Nucleus accumbens (tissue), 56 donors: ENCODE measurements at regions not wholly inside any gene's neighbourhood (a gene's known extent, or its start where the extent isn't known, plus 50 kb on each side); places are given as distances from the start of the nearest gene placed in this dataset.
A peak's percentile ranks its signal among the peaks of the same experiment; 100 is the strongest.

Source experiments
- DNase-seq, 56 donors: peaks; one replicate each; lab custom pipeline; 2025; lab: John Stamatoyannopoulos, UW

DNA sequence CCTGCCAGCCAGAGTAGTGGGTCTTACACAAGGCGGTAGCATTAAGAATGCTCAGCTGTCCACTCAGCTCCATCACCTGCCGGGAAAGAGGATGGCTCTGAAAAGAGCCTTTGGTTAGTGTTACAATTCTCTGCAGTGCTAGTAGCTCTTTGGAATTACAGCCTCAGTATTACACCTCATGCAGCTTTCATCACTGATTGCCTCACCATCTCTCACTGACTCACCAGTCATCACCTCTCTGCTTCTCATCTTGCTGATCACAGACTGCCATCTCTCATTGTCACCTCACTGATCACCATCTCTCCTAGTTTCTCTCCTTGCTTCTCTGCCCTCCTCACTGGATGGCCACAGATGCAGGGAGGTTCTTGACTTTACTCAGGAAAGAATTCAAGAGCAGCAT lies 573.5 kb upstream of the SETBP1 start:
- DNase-seq, result no peak

DNA sequence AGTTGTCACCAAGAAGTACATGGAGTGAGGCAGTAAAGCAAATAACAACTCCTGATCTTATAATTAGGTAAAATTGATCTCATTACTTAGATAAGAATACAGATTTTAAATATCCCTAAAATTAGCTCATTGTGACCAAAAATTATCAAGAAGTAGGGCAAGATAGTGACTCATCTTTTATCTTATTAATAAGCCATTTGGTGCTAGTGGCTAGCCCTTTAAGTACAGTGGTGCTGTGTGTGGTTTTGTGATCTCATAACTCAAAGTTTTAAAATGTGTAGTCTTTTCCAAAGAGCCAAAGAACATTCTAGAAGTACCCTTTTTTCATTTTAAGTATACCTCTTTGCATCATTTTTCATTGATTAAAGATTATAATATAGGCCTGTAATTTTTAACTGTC lies 569.4 kb upstream of the SETBP1 start:
- DNase-seq, result no peak

- DNase-seq, result no peak
Measured at GRCh38 chr18:44117821-44118220, 562.9 kb upstream of the SETBP1 start.

DNA sequence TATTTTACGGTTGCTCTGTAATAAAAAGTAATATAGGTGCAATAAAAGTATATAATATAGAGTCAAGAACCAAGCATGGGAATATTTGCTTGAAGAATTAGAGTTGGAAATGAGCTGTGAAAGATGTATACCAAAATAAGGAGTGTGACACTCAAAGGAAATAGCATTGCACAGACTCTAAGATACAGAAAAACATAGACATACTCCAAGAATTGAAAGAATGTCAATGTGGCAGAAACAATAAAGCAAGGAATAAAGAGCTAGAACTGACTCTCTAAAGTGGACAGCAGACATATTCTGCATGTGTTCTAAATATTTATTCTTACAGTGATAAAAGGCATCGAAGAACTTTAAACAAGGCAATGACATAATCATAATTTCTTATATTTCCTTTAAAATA lies 561.1 kb upstream of the SETBP1 start:
- no peak for DNase-seq

GRCh38 chr18:44123743-44124142 lies 556.9 kb upstream of the SETBP1 start:
- no peak for DNase-seq

DNA sequence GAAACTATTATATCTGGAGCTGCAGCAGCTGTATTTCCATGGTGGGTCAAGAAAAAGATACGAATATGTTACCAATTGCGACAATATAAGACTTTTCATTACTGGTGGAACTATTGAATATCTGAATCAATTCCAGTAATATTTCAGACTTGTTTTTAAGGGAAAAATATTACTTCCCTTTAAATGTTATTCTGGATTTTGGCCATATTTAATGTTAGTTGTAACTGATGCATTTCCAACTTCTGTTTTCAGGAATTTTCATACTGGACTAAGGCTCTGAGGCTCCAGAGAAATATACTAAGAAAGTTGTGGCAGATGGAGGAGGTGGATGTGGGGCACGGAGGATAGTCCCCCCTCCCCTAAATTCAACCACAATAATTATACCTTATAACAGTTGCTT lies 555.2 kb upstream of the SETBP1 start:
- no peak for DNase-seq

DNA sequence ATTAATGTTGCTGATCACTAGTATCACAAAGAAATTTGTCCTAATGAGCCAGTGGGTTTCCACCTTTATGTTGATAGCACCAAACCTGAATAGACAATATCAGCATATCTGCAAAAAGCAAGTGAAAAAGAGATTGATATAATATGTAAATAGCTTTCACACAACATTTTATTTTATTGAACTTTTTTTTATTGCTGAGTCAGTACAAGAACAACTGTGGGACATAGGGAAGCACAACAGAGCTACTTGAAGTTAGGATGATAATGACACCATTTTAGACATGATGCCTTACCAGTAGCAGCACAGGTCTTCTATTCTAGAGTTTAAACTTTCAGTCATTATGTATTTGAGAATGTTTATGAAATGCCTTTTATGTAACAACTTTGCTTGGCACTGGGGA lies 554.1 kb upstream of the SETBP1 start:
- DNase-seq, result no peak

DNA sequence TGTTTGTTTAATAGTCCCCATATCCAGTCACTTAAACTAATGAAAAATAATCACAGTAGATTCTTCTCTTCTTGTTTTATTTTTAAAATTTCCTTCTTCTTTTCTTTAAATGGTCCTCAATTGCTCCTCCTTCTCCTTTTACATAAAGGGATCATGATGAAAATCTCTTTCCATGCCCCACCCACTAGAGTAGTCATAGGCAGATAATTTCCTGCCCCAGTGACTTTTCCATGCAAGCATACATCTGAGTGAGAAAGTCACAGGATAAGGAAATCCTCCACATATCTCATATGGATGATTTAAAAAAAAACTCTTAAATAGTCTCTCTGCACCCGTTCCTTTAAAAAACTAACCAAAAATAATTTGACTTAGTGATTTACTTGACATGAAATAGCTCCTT lies 552.3 kb upstream of the SETBP1 start:
- DNase-seq, result no peak

- DNase-seq, result peak in 3 of 56 donors; percentile 0 to 9 (median 5)
Measured at GRCh38 chr18:44130376-44130942, 550.2 kb upstream of the SETBP1 start.

DNA sequence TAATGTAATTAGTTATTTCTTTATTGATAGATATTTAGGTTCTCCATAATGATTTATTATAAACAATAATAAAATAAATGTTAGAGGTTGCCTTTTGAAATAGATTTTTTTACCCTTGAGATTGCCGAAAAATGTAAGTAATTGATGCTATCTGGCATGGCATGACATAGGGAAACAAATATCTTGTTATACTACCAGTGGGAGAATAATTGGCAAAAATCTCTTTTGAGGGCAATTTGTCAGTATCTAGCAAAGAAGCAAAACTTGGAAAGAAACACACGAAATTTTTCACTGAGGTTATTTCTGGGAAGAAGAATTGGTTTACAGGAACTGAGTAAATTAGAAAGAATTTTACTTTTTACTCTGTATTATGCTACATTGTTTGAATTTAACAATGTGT lies 547.2 kb upstream of the SETBP1 start:
- DNase-seq, result no peak

- DNase-seq, result no peak
Measured at GRCh38 chr18:44134447-44134846, 546.2 kb upstream of the SETBP1 start.

- DNase-seq, result no peak
Measured at GRCh38 chr18:44135741-44136140, 544.9 kb upstream of the SETBP1 start.

- no peak for DNase-seq
Measured at GRCh38 chr18:44136326-44136725, 544.4 kb upstream of the SETBP1 start.

DNA sequence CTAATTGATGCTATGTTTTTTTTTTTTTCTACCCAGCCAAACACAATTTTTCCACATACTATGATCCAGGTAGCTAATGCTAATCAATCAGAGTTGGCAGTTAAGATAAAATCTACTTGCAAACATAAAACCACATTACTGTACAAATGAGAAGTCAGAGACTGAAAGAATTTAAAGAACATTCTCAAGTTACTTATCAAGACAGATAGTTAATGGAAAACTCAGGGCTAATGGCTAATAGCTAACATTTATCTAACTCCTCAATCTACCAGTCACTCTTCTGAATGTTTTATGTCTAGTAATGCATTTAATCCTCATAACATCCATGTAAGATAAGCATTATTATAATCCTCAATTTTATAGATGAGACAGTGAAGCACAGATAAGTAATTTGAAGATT lies 537.6 kb upstream of the SETBP1 start:
- no peak for DNase-seq

DNA sequence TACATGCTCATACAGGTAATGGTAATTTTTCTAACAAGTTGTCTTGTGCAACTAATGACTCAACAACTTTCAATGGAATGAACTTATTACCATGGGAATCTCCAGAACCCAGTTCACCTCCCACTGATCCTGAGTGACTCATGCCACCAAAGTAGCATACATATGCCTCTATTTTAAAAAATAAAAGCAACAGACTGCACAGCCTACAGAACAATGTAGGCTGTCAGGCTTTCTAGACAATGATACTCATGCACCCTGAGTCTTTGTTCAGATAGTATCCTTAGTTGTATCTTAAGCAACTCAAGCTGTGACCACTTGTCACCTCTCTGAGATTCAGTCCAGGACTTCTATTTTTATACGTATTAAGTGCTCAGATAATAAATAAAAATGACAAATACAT lies 531.0 kb upstream of the SETBP1 start:
- peak in 13 of 56 donors; percentile 2 to 63 (median 20) for DNase-seq

- DNase-seq, result no peak
Measured at GRCh38 chr18:44153981-44154380, 526.7 kb upstream of the SETBP1 start.

GRCh38 chr18:44156126-44156525 lies 524.6 kb upstream of the SETBP1 start:
- no peak for DNase-seq

DNA sequence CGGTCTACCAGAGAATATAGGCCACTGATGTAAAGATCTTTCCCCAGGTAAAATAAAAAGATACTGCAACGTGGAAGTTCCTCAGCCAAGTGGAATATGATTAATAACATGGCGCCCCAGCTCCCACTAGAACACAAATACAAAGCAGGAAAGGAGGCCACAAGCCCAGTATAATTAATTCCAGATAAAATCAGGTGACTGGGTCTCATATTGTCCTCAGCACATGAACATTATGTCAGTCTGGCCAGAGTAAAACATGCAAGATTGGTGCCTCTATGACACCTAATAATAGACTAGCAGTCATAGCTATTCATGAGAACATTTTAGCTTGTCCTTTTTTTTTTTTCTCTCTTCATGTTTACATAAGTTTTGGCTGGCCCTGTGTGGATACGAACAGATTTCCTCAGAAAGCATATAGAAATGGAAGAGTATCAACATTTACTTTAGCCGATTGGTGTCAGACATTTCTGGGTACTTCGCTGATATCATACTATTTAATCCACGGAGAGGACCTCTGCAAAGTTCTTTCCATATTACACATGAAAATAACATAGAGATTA lies 523.8 kb upstream of the SETBP1 start:
- no peak for DNase-seq

DNA sequence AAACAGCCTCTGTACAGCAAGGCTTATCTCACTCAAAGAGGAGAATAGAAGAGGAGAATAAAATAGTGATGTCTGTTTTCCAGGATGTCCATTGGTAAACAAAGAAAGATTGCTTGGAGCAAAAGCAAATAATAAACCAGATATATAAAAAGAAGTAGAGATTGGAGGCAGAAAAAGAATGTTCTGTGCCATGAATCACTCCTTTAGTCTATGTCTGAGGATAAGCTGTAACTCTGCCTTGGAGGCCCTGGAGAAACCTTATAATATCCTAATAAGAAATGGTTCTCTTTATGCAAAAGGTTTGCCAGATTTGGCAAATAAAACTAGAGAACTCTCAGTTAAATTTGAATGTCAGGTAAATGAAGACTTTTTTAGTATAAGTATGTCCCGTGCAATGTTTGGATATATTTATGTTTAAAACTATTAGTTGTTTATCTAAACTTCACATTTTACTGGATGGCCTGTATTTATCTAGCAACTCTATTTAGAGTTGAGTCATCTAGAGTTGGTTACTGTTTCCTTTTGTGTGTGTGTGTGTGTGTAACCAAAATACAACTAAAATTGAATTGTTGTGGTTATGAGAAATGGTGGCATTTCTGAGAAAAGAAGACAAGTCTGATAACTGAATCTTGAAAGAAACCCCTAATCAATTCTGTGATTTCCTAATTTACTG lies 510.3 kb upstream of the SETBP1 start:
- no peak for DNase-seq

GRCh38 chr18:44171301-44171700 lies 509.4 kb upstream of the SETBP1 start:
- no peak for DNase-seq

DNA sequence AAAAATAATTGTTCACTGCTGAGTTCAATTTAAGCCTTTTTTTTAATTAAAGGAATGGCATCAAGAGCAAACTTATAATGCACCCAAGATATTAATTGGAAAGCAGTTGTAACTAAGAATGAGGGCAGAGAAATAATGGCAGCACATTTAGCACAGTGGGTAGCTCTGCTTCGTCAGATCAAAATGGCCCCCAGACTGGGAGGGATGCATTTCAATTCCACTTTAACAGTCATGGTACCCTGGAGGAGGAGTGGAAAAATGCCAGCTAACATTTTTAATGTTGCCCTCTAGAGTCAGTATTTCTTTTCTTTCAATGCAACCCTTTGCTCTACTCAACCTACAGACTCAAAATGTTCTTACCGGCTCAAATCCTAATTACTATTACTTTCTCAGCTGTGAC lies 504.8 kb upstream of the SETBP1 start:
- no peak for DNase-seq

GRCh38 chr18:44178476-44178875 lies 502.2 kb upstream of the SETBP1 start:
- DNase-seq, result no peak
